ENCODE measurements at regions not wholly inside any gene's neighbourhood (a gene's known extent, or its start where the extent isn't known, plus 50 kb on each side); places are given as distances from the start of the nearest gene placed in this dataset.

GRCh38 chr14:38536376-38537038, 280.6 kb upstream of the CLEC14A start:
- H3K27ac ChIP-seq, result no peak overlapping the region
- TF ChIP-seq CTCF (IDR thresholded peaks at IDR 0.05), result no peak
- TF ChIP-seq ZFX (IDR thresholded peaks at IDR 0.05; ENCODE audit: borderline replicate concordance), result no peak

GRCh38 chr14:38528582-38528981, 272.7 kb upstream of the CLEC14A start:
- H3K27ac ChIP-seq, result no peak overlapping the region
- TF ChIP-seq CTCF (IDR thresholded peaks at IDR 0.05), result no peak
- TF ChIP-seq ZFX (IDR thresholded peaks at IDR 0.05; ENCODE audit: borderline replicate concordance), result no peak

GRCh38 chr14:38527502-38527878, 271.6 kb upstream of the CLEC14A start:
- H3K27ac ChIP-seq, result no peak overlapping the region
- no peak for TF ChIP-seq ZFX (IDR thresholded peaks at IDR 0.05; ENCODE audit: borderline replicate concordance)

- no peak for TF ChIP-seq CTCF (IDR thresholded peaks at IDR 0.05)
- no peak for TF ChIP-seq ZFX (IDR thresholded peaks at IDR 0.05; ENCODE audit: borderline replicate concordance)
Measured at GRCh38 chr14:38526826-38527501, 271.1 kb upstream of the CLEC14A start.

GRCh38 chr14:38524636-38525509, 269.0 kb upstream of the CLEC14A start:
- TF ChIP-seq CTCF (IDR thresholded peaks at IDR 0.05) (no peak), ZFX (IDR thresholded peaks at IDR 0.05; ENCODE audit: borderline replicate concordance) (no peak)

More at GRCh38 chr14:38526826-38527501, 271.1 kb upstream of the CLEC14A start:
- no peak overlapping the region for H3K27ac ChIP-seq

GRCh38 chr14:38522724-38523123, 266.8 kb upstream of the CLEC14A start:
- TF ChIP-seq CTCF (IDR thresholded peaks at IDR 0.05) (no peak), ZFX (IDR thresholded peaks at IDR 0.05; ENCODE audit: borderline replicate concordance) (no peak)
- no peak overlapping the region for H3K27ac ChIP-seq

More at GRCh38 chr14:38524636-38525509, 269.0 kb upstream of the CLEC14A start:
- no peak overlapping the region for H3K27ac ChIP-seq

GRCh38 chr14:38521591-38521990, 265.7 kb upstream of the CLEC14A start:
- no peak overlapping the region for H3K27ac ChIP-seq

More at GRCh38 chr14:38521591-38521990, 265.7 kb upstream of the CLEC14A start:
- TF ChIP-seq CTCF (IDR thresholded peaks at IDR 0.05), result no peak

Data from 22Rv1 (cell line).